Transverse colon (tissue), 4 donors: ENCODE measurements at regions not wholly inside any gene's neighbourhood (a gene's known extent, or its start where the extent isn't known, plus 50 kb on each side); places are given as distances from the start of the nearest gene placed in this dataset.

Experiments used
- DNase-seq: peaks from one replicate; pipeline ENCODE4 v3.0.0-alpha.2; 2019
- H3K27ac ChIP-seq, 4 donors: fragments of 200-600 bp; sonication (generic); 2 replicates each; pipeline ENCODE4 v1.5.1; 2016 to 2018; ENCODE audit warnings: inconsistent platforms in 4 of 4
- H3K27me3 ChIP-seq: fragments of 200-600 bp; sonication (generic); 2 replicates; pipeline ENCODE4 v1.5.1; 2017; ENCODE audit warnings: inconsistent platforms
- H3K36me3 ChIP-seq, 4 donors: fragments of 200-600 bp; sonication (generic); 2 replicates each; pipeline ENCODE4 v1.5.1; 2017 to 2019; ENCODE audit warnings: inconsistent platforms in 4 of 4
- H3K4me1 ChIP-seq, 4 donors: fragments of 200-600 bp; sonication (generic); 2 replicates each; pipeline ENCODE4 v1.5.1; 2017 to 2020; ENCODE audit warnings: inconsistent platforms in 4 of 4
- H3K4me3 ChIP-seq, 4 donors: fragments of 200-600 bp; sonication (generic); 1 replicate in 1 of 4; 2 replicates in 3 of 4; pipeline versions ENCODE4 v1.5.1 to v1.6.1; 2017 to 2019; ENCODE audit warnings: inconsistent platforms in 4 of 4
- H3K9me3 ChIP-seq, 2 donors: fragments of 200-600 bp; sonication (generic); 2 replicates each; pipeline ENCODE4 v1.5.1; 2017 to 2019; ENCODE audit warnings: inconsistent platforms in 2 of 2
- CTCF ChIP-seq, 5 experiments: fragments of 200-600 bp in 3 of 5; fragments of 450-650 bp in 2 of 5; sonication (generic) in 3 of 5; IDR thresholded peaks; 1 replicate in 2 of 5; 2 replicates in 3 of 5; pipeline ENCODE4 v1.5.1; 2016 to 2017; ENCODE audit warnings: antibody characterized with exemption in 5 of 5, inconsistent platforms in 3 of 5, mild to moderate bottlenecking in 2 of 5, moderate library complexity in 1 of 5
- EP300 ChIP-seq: sonication (generic); formaldehyde crosslinking; IDR thresholded peaks from one replicate; pipeline ENCODE4 v1.6.1; 2017; ENCODE audit warnings: antibody characterized with exemption, low read depth
- POLR2A ChIP-seq: fragments of 450-650 bp; IDR thresholded peaks from one replicate; pipeline ENCODE4 v1.6.1; 2016; ENCODE audit warnings: antibody characterized with exemption, mild to moderate bottlenecking, moderate library complexity
- POLR2AphosphoS5 ChIP-seq, 3 donors: sonication (generic); formaldehyde crosslinking; IDR thresholded peaks; one replicate each; pipeline ENCODE4 v1.6.1; 2016; ENCODE audit warnings: antibody characterized with exemption in 3 of 3
- WGBS, 2 donors: methylation state at CpG; one replicate each; pipeline ENCODE4 v1.1.5; 2018; ENCODE audit warnings: low coverage in 1 of 2; 5-methylcytosine and 5-hydroxymethylcytosine counted together
- in situ Hi-C, 4 donors: fragments of 200-750 bp; cut with MboI; loops; one replicate each; pipeline versions ENCODE4 v1.15.0 to v1.15.1; 2017; ENCODE audit warnings: low sequenced_read_pairs in 3 of 4, low pct_ligation_motif_present in 1 of 4, low pct_unique_long_range_greater_than_20kb in 1 of 4
- intact Hi-C: fragments of 100-400 bp; cut with DNase I; formaldehyde crosslinking; loops from one replicate; pipeline ENCODE4 v1.15.1; 2023; ENCODE audit warnings: low total_unique reads

- Histone ChIP-seq H3K9me3 (no peaks in the 10 kb centered on the region), H3K4me1 (no peaks in the 10 kb centered on the region), H3K27me3 (no peaks in the 10 kb centered on the region), H3K36me3 (no peaks in the 10 kb centered on the region), H3K4me3 (no peak overlapping the region), H3K27ac (no peak overlapping the region)
- in situ Hi-C loops (no loop called here), intact Hi-C loops (no loop called here)
- TF ChIP-seq CTCF (IDR thresholded peaks at IDR 0.05) (no peak), EP300 (no peak), POLR2A (no peak), POLR2AphosphoS5 (IDR thresholded peaks at IDR 0.05) (no peak)
- 85% methylated on average over 4 of the region's 4 CpGs; no CpG with 5 or more reads in 1 of the 2 donors for WGBS, 2 donors
- DNase-seq: no peak
These were observed 147.6 kb downstream of the SPATA19 start for GRCh38 chr11:133697603-133698180.

- intact Hi-C loops: no loop called here
- TF ChIP-seq CTCF (IDR thresholded peaks at IDR 0.05): no peak
- TF ChIP-seq POLR2AphosphoS5 (IDR thresholded peaks at IDR 0.05): no peak
- TF ChIP-seq POLR2A: no peak
- 58 to 74% methylated on average over 2 to 5 of the region's 5 CpGs for WGBS, 2 donors
- H3K9me3 ChIP-seq: no peaks in the 10 kb centered on the region
- H3K4me1 ChIP-seq: no peaks in the 10 kb centered on the region
- no peaks in the 10 kb centered on the region for H3K27me3 ChIP-seq
- H3K36me3 ChIP-seq: no peaks in the 10 kb centered on the region
- H3K4me3 ChIP-seq: no peak overlapping the region
- H3K27ac ChIP-seq: no peak overlapping the region
- DNase-seq: no peak
- in situ Hi-C loops: no loop called here
These were observed 148.2 kb downstream of the SPATA19 start for GRCh38 chr11:133697161-133697560.

GRCh38 chr11:133695387-133695786, 149.9 kb downstream of the SPATA19 start:
- no peaks in the 10 kb centered on the region for H3K9me3 ChIP-seq
- no peaks in the 10 kb centered on the region for H3K27me3 ChIP-seq
- H3K4me3 ChIP-seq: no peak overlapping the region
- in situ Hi-C loops (no loop called here), intact Hi-C loops (no loop called here)
- TF ChIP-seq CTCF (IDR thresholded peaks at IDR 0.05) (no peak), POLR2A (no peak), POLR2AphosphoS5 (IDR thresholded peaks at IDR 0.05) (no peak), EP300 (no peak)
- no peaks in the 10 kb centered on the region for H3K4me1 ChIP-seq
- WGBS, 2 donors: 52% methylated on average over 2 of the region's 2 CpGs; no CpG with 5 or more reads in 1 of the 2 donors
- H3K27ac ChIP-seq: no peak overlapping the region
- H3K36me3 ChIP-seq: no peaks in the 10 kb centered on the region
- DNase-seq: no peak

GRCh38 chr11:133694701-133695100, 150.6 kb downstream of the SPATA19 start:
- WGBS, 2 donors: 62 to 78% methylated on average over 2 to 3 of the region's 3 CpGs
- intact Hi-C loops (no loop called here), in situ Hi-C loops (no loop called here)
- no peaks in the 10 kb centered on the region for H3K4me1 ChIP-seq
- H3K4me3 ChIP-seq: no peak overlapping the region
- H3K27ac ChIP-seq: no peak overlapping the region
- TF ChIP-seq CTCF (IDR thresholded peaks at IDR 0.05): no peak
- TF ChIP-seq POLR2AphosphoS5 (IDR thresholded peaks at IDR 0.05): no peak
- no peak for TF ChIP-seq POLR2A
- TF ChIP-seq EP300: no peak
- H3K27me3 ChIP-seq: no peaks in the 10 kb centered on the region
- no peaks in the 10 kb centered on the region for H3K36me3 ChIP-seq
- no peaks in the 10 kb centered on the region for H3K9me3 ChIP-seq
- DNase-seq: no peak
